Peyer's patch (tissue), 4 donors: ENCODE measurements at regions not wholly inside any gene's neighbourhood (a gene's known extent, or its start where the extent isn't known, plus 50 kb on each side); places are given as distances from the start of the nearest gene placed in this dataset.

Experiments
- POLR2A ChIP-seq, 2 donors: fragments of 450-650 bp; IDR thresholded peaks; one replicate each; pipeline ENCODE4 v1.5.1; 2017; ENCODE audit warnings: antibody characterized with exemption in 2 of 2, mild to moderate bottlenecking in 2 of 2, moderate library complexity in 2 of 2
- TF ChIP-seq, protein P1 (sequence below), 6 experiments: fragments of 450-650 bp in 4 of 6; fragments of 200-600 bp in 2 of 6; sonication (generic) in 1 of 6; IDR thresholded peaks; one replicate each; pipeline ENCODE4 v1.5.1; 2017 to 2019; ENCODE audit warnings: antibody characterized with exemption in 6 of 6, mild to moderate bottlenecking in 3 of 6, moderate library complexity in 1 of 6

DNA sequence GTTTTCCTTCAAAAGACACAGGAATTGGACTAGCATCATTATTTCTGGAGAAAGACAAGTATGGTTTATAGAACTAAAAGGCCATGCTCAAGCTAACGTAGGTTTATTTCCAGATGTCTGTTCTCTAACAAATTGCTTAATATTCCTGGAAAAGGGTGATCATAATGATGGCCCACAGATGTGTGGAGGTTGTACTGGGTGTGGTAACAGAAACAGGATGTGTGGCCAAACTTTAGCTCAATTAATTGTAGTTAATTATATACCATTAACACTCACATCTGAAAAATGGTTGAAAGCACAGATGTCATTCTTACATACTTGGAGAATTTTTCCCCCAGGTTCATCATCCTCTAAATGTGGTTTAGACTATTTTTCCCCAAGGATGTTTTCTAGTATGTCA lies 292.7 kb upstream of the RASA1 start:
- TF ChIP-seq, protein P1, sequence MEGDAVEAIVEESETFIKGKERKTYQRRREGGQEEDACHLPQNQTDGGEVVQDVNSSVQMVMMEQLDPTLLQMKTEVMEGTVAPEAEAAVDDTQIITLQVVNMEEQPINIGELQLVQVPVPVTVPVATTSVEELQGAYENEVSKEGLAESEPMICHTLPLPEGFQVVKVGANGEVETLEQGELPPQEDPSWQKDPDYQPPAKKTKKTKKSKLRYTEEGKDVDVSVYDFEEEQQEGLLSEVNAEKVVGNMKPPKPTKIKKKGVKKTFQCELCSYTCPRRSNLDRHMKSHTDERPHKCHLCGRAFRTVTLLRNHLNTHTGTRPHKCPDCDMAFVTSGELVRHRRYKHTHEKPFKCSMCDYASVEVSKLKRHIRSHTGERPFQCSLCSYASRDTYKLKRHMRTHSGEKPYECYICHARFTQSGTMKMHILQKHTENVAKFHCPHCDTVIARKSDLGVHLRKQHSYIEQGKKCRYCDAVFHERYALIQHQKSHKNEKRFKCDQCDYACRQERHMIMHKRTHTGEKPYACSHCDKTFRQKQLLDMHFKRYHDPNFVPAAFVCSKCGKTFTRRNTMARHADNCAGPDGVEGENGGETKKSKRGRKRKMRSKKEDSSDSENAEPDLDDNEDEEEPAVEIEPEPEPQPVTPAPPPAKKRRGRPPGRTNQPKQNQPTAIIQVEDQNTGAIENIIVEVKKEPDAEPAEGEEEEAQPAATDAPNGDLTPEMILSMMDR (IDR thresholded peaks at IDR 0.05): no peak
- TF ChIP-seq POLR2A (IDR thresholded peaks at IDR 0.05): no peak
